Upper lobe of right lung (tissue), 1 donor: ENCODE measurements at regions not wholly inside any gene's neighbourhood (a gene's known extent, or its start where the extent isn't known, plus 50 kb on each side); places are given as distances from the start of the nearest gene placed in this dataset. TPM values are rescaled to one million over a fixed set of nuclear protein-coding genes. Genes with fewer than 3 reads are reported as not detected.
A peak's percentile ranks its signal among the peaks of the same experiment; 100 is the strongest.

Source experiments
- ATAC-seq: fragments of 200-7000 bp; cut with Tn5 transposase; one replicate; pipeline ENCODE4 v1.9.1; 2020; ENCODE audit warnings: mild to moderate bottlenecking, moderate library complexity
- DNase-seq: peaks from one replicate; pipeline ENCODE4 v3.0.0-alpha.2; 2020
- H3K27ac ChIP-seq: fragments of 200-600 bp; one replicate; pipeline ENCODE4 v1.8.0; 2022
- H3K27me3 ChIP-seq: fragments of 200-600 bp; one replicate; pipeline ENCODE4 v1.8.0; 2022; ENCODE audit warnings: mild to moderate bottlenecking
- H3K36me3 ChIP-seq: fragments of 200-600 bp; one replicate; pipeline ENCODE4 v1.8.0; 2022
- H3K4me1 ChIP-seq: fragments of 200-600 bp; one replicate; pipeline ENCODE4 v1.8.0; 2022
- H3K4me3 ChIP-seq: fragments of 200-600 bp; one replicate; pipeline ENCODE4 v1.8.0; 2022; ENCODE audit warnings: mild to moderate bottlenecking
- H3K9me3 ChIP-seq: fragments of 200-600 bp; one replicate; pipeline ENCODE4 v1.8.0; 2022
- intact Hi-C: fragments of 100-400 bp; cut with DNase I; formaldehyde crosslinking; loops from one replicate; pipeline ENCODE4 v1.11.0; 2022
- microRNA-seq: library from miRNA; unstranded; fragments of <30 nt; microRNA quantifications from one replicate; pipeline ENCODE4 v1.2.0, GENCODE V29; 2020; ENCODE audit warnings: borderline microRNAs expressed
- TF ChIP-seq, protein P1 (sequence below): fragments of 200-600 bp; IDR thresholded peaks from one replicate; pipeline ENCODE4 v1.8.0; 2022; ENCODE audit warnings: antibody characterized with exemption
- donor health status: DM: no; HTN: yes; CAD: no; lungs with severe emphysema.

DNA sequence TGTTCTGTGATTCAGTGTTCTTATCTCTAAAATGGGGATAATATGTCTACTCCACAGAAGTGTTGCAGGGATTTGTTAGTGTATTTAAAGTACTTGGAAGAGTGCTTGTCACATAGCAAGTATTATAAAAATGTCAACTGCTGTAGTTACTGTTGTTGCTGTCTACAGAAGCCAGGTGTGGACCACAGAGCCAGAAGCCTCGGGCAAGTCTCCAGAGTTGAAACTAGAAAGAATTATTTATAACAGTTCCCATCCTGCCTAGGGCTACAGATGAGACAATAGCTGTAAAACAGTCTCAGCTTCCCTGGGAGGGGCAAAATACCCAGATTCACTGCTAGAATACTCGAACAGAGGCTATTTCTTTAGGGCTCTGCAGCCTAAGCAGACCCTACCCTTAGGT is 55.4 kb upstream of the FUT8 start:
- Histone ChIP-seq H3K9me3 (no peaks in the 10 kb centered on the region), H3K27ac (no peak overlapping the region), H3K4me3 (no peak overlapping the region), H3K36me3 (no peaks in the 10 kb centered on the region), H3K27me3 (no peaks in the 10 kb centered on the region), H3K4me1 (no peaks in the 10 kb centered on the region)
- intact Hi-C loops: no loop called here
- TF ChIP-seq, protein P1, sequence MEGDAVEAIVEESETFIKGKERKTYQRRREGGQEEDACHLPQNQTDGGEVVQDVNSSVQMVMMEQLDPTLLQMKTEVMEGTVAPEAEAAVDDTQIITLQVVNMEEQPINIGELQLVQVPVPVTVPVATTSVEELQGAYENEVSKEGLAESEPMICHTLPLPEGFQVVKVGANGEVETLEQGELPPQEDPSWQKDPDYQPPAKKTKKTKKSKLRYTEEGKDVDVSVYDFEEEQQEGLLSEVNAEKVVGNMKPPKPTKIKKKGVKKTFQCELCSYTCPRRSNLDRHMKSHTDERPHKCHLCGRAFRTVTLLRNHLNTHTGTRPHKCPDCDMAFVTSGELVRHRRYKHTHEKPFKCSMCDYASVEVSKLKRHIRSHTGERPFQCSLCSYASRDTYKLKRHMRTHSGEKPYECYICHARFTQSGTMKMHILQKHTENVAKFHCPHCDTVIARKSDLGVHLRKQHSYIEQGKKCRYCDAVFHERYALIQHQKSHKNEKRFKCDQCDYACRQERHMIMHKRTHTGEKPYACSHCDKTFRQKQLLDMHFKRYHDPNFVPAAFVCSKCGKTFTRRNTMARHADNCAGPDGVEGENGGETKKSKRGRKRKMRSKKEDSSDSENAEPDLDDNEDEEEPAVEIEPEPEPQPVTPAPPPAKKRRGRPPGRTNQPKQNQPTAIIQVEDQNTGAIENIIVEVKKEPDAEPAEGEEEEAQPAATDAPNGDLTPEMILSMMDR: no peak
- DNase-seq (no peak), ATAC-seq (no peak)

DNA sequence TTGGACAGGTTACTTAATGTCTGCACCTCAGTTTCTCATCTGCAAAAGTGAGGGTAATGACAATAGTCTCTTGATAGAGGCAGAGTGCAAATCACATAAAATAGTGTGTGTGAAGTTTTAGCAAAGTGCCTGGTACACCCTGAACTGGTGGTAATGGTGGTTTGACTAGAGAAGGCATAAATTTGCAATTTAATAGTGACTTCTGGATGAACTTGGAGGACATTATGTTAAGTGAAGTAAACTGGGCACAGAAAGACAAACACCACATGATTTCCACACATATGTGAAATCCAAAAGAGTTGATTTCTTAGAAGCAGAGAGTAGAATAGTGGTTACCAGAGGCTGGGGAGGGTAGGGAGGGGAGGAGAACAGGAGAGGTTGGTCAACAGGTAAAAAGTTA is 54.8 kb upstream of the FUT8 start:
- Histone ChIP-seq H3K9me3 (no peaks in the 10 kb centered on the region), H3K27me3 (no peaks in the 10 kb centered on the region), H3K36me3 (no peaks in the 10 kb centered on the region), H3K4me1 (no peaks in the 10 kb centered on the region), H3K27ac (no peak overlapping the region), H3K4me3 (no peak overlapping the region)
- intact Hi-C loops: no loop called here
- ATAC-seq (no peak), DNase-seq (no peak)
- TF ChIP-seq, protein P1: no peak

DNA sequence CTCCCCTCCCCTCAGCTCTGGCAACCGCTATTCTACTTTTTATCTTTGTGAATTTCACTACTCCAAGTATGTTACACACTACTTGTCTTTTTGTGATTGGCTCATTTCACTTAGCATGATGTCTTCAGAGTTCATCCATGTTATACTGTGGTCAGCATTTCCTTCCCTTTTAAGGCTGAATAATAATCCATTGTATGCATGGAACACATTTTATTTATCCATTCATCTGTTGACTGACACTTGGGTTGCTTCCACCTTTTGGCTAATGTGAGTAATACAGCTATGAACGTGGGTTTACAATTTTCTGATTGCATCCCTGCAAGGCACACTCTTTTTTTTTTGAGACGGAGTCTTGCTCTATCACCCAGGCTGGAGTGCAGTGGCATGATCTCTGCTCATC is 53.0 kb upstream of the FUT8 start:
- Histone ChIP-seq H3K27me3 (no peaks in the 10 kb centered on the region), H3K4me1 (no peaks in the 10 kb centered on the region), H3K36me3 (no peaks in the 10 kb centered on the region), H3K4me3 (no peak overlapping the region), H3K27ac (no peak overlapping the region), H3K9me3 (no peaks in the 10 kb centered on the region)
- intact Hi-C loops: no loop called here
- TF ChIP-seq, protein P1: no peak
- ATAC-seq: no peak
- no peak for DNase-seq

DNA sequence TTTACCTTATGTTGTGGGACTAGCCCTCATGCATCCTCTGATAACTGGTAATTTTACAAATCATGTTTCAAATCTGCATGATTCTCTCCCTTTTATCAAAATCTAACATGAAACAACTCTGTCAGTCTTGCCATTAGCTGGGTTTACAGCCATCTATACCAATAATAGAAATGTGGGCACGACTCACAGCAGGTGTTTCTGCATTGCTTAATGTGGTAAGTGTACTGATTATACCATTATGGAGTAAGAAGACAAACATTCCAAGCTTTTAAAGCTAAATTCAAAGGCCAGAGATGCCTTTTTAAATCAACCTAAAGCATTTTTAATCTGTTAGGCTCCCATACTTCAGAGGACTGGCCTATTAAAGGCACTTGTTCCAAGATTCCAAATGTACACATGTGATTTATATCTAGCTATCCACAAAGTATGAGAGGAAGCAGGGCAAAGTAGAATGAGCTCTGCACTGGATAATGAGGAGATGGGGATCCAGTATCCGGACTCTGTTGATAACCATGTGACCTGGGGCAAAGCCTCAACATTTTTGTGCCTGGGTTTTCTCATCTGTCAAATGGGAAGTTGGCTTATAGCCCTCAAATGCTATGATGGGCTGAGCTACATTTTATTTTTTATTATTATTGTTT is 52.3 kb upstream of the FUT8 start:
- Histone ChIP-seq H3K4me3 (no peak overlapping the region), H3K27me3 (no peaks in the 10 kb centered on the region), H3K36me3 (no peaks in the 10 kb centered on the region), H3K9me3 (no peaks in the 10 kb centered on the region), H3K27ac (no peak overlapping the region), H3K4me1 (no peaks in the 10 kb centered on the region)
- no peak for ATAC-seq
- intact Hi-C loops: no loop called here
- no peak for DNase-seq
- TF ChIP-seq, protein P1: no peak

DNA sequence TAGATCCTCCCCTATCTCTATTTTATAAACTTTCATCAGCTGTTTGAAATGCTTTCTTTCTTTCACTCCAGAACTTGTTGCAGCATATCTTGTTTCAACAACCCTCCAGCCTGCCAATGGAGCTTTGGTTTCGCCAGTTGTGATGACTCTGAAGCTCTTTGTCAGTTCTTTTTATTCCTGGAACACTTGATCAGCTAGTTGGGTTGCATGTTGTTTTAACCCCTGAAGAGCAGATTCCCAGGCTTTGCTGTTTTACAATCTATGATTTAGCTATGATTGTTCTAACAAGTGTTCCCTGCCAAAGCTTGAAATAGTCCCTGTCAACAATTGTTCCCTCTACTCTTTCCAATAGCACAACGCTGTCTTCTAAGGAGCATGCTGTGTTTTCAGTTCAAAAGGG is 50.6 kb upstream of the FUT8 start:
- H3K4me3 ChIP-seq: no peak overlapping the region
- H3K27me3 ChIP-seq: no peaks in the 10 kb centered on the region
- no peaks in the 10 kb centered on the region for H3K9me3 ChIP-seq
- no peaks in the 10 kb centered on the region for H3K4me1 ChIP-seq
- TF ChIP-seq, protein P1: no peak
- no peak for DNase-seq
- H3K36me3 ChIP-seq: no peaks in the 10 kb centered on the region
- intact Hi-C loops: no loop called here
- H3K27ac ChIP-seq: no peak overlapping the region
- ATAC-seq: peak; percentile 59

Small RNA genes in the stretch of these regions (microRNA-seq; reads per million reads assigned to microRNA genes)
- not detected for gene MIR4708
